ENCODE measurements at regions not wholly inside any gene's neighbourhood (a gene's known extent, or its start where the extent isn't known, plus 50 kb on each side); places are given as distances from the start of the nearest gene placed in this dataset.

DNA sequence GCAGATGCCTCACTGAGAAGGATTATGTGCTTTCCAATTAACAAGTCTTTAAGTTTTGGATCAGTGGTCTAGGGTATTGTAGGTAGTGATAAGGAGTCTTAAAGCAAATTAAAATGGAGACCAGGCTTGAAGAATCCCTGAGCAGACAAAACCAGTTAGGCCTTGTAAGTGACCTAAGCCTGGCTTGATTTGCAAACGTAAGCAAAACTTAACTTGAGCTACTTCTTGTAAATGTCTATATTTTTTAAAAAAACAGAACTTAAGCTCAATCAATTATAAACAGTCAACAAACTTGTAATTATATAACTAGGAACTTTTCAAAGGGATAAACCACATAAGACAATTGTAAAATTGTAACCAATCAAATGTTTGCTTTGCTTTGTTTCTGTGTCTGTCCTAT is 72.7 kb upstream of the NALF2 start:
- TF ChIP-seq EP300 (IDR thresholded peaks at IDR 0.05; ENCODE audit: borderline replicate concordance) (no peak), YY1 (IDR thresholded peaks at IDR 0.05; ENCODE audit: low read depth) (no peak), EGR1 (IDR thresholded peaks at IDR 0.05) (no peak), TAF1 (IDR thresholded peaks at IDR 0.05; ENCODE audit: low read depth) (no peak), RAD21 (IDR thresholded peaks at IDR 0.05; ENCODE audit: low read depth) (no peak), NFIC (IDR thresholded peaks at IDR 0.05) (no peak), CEBPB (IDR thresholded peaks at IDR 0.05) (no peak), CREB1 (IDR thresholded peaks at IDR 0.05; ENCODE audit: low read depth) (no peak), TCF12 (IDR thresholded peaks at IDR 0.05; ENCODE audit: low read depth) (no peak), FOXM1 (IDR thresholded peaks at IDR 0.05; ENCODE audit: borderline replicate concordance, low read depth) (no peak)
- TF ChIP-seq, protein P1, sequence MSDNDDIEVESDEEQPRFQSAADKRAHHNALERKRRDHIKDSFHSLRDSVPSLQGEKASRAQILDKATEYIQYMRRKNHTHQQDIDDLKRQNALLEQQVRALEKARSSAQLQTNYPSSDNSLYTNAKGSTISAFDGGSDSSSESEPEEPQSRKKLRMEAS (IDR thresholded peaks at IDR 0.05), result no peak
- TF ChIP-seq, protein P2, sequence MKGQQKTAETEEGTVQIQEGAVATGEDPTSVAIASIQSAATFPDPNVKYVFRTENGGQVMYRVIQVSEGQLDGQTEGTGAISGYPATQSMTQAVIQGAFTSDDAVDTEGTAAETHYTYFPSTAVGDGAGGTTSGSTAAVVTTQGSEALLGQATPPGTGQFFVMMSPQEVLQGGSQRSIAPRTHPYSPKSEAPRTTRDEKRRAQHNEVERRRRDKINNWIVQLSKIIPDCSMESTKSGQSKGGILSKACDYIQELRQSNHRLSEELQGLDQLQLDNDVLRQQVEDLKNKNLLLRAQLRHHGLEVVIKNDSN (IDR thresholded peaks at IDR 0.05), result no peak
- TF ChIP-seq, protein P3, sequence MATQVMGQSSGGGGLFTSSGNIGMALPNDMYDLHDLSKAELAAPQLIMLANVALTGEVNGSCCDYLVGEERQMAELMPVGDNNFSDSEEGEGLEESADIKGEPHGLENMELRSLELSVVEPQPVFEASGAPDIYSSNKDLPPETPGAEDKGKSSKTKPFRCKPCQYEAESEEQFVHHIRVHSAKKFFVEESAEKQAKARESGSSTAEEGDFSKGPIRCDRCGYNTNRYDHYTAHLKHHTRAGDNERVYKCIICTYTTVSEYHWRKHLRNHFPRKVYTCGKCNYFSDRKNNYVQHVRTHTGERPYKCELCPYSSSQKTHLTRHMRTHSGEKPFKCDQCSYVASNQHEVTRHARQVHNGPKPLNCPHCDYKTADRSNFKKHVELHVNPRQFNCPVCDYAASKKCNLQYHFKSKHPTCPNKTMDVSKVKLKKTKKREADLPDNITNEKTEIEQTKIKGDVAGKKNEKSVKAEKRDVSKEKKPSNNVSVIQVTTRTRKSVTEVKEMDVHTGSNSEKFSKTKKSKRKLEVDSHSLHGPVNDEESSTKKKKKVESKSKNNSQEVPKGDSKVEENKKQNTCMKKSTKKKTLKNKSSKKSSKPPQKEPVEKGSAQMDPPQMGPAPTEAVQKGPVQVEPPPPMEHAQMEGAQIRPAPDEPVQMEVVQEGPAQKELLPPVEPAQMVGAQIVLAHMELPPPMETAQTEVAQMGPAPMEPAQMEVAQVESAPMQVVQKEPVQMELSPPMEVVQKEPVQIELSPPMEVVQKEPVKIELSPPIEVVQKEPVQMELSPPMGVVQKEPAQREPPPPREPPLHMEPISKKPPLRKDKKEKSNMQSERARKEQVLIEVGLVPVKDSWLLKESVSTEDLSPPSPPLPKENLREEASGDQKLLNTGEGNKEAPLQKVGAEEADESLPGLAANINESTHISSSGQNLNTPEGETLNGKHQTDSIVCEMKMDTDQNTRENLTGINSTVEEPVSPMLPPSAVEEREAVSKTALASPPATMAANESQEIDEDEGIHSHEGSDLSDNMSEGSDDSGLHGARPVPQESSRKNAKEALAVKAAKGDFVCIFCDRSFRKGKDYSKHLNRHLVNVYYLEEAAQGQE (IDR thresholded peaks at IDR 0.05; ENCODE audit: low read depth), result no peak

DNA sequence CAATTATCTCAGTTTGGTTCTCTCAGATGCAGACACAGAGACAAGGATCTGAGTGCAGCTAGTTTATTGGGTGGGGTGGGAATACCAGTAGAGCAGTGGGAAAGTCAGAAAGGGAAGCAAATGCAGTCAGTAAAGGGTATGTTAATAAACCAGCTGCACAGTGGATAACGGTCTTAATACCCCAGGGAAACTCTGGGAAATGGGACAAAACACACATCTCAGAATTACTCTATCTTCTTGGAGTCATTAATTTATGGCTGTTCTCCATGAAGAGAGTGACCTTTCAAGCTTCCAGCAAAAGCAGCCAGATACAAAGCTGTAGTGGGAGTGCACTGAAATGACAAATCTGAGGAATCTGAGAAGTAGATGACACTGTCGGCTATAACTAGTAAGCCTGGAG is 73.3 kb upstream of the NALF2 start:
- TF ChIP-seq YY1 (IDR thresholded peaks at IDR 0.05; ENCODE audit: low read depth), result no peak
- no peak for TF ChIP-seq ZBTB7A (IDR thresholded peaks at IDR 0.05; ENCODE audit: low read depth)
- no peak for TF ChIP-seq TEAD4 (IDR thresholded peaks at IDR 0.05)
- TF ChIP-seq EGR1 (IDR thresholded peaks at IDR 0.05), result no peak
- no peak for TF ChIP-seq CEBPB (IDR thresholded peaks at IDR 0.05)
- TF ChIP-seq, protein P1 (IDR thresholded peaks at IDR 0.05), result no peak

DNA sequence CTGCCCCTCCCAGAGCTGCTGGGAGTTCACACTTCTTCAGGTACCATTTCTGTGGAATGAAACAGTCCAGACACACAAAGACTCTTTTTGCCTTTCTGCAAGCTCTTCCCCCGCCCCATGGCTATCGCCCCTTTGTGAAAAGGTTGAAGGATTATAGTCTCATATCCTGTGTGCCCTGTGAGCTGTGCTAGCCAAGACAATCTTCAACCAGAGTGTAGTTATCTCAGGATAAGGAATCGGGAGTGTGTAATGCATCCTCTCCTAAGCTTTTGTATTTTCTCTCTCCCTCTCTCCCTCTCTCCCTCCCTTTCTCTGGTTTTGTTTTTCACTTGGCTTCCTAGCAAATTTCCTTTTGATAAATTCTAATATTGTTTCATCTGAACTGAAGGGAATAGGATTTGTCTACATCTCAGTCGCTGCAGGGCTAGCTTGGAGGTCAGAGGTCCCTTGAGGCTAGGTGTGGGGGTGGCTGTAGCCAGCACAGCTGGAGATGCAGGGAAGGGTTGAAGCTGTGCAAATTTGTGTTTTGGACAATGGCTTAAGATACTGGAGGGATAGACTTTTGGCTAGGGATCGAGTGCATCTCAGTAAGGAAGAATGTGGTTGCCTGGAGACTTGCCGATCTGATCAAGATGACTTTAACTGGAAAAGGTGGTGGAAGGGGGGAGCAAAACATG is 74.6 kb upstream of the NALF2 start:
- TF ChIP-seq NFIC (IDR thresholded peaks at IDR 0.05) (no peak), RAD21 (IDR thresholded peaks at IDR 0.05; ENCODE audit: low read depth) (no peak), CEBPB (IDR thresholded peaks at IDR 0.05) (no peak), TCF12 (IDR thresholded peaks at IDR 0.05; ENCODE audit: low read depth) (no peak), EP300 (IDR thresholded peaks at IDR 0.05; ENCODE audit: borderline replicate concordance) (no peak), CREB1 (IDR thresholded peaks at IDR 0.05; ENCODE audit: low read depth) (no peak), TEAD4 (IDR thresholded peaks at IDR 0.05) (no peak), YY1 (IDR thresholded peaks at IDR 0.05; ENCODE audit: low read depth) (no peak)
- TF ChIP-seq, protein P1 (IDR thresholded peaks at IDR 0.05), result no peak
- TF ChIP-seq, protein P2 (IDR thresholded peaks at IDR 0.05), result no peak
- TF ChIP-seq, protein P3 (IDR thresholded peaks at IDR 0.05; ENCODE audit: low read depth), result no peak

DNA sequence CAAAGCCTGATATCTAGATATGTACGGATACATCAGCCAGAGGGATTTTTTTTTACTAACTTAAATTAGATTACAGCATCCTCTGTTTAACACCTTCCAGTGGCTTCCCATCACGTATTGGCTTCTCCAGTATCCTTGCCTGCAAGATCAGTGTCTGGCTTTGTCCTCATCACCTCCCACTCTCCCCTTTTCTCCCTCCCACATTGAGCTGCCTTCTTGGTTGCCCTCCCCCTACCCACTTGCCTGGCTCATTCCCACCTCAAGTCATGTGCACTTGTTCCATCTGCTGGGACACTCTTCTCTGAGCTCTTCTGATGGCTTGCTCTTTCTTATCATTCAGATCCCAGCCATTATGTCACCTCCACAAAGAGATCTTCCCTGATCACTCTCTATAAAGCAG is 75.9 kb upstream of the NALF2 start:
- no peak for TF ChIP-seq ZBTB7A (IDR thresholded peaks at IDR 0.05; ENCODE audit: low read depth)
- TF ChIP-seq, protein P2 (IDR thresholded peaks at IDR 0.05), result no peak
- TF ChIP-seq TEAD4 (IDR thresholded peaks at IDR 0.05), result no peak
- TF ChIP-seq CEBPB (IDR thresholded peaks at IDR 0.05), result no peak
- TF ChIP-seq EP300 (IDR thresholded peaks at IDR 0.05; ENCODE audit: borderline replicate concordance), result no peak
- TF ChIP-seq, protein P3 (IDR thresholded peaks at IDR 0.05; ENCODE audit: low read depth), result no peak
- no peak for TF ChIP-seq RAD21 (IDR thresholded peaks at IDR 0.05; ENCODE audit: low read depth)
- no peak for TF ChIP-seq NFIC (IDR thresholded peaks at IDR 0.05)
- no peak for TF ChIP-seq TAF1 (IDR thresholded peaks at IDR 0.05; ENCODE audit: low read depth)
- no peak for TF ChIP-seq YY1 (IDR thresholded peaks at IDR 0.05; ENCODE audit: low read depth)
- TF ChIP-seq EGR1 (IDR thresholded peaks at IDR 0.05), result no peak
- no peak for TF ChIP-seq CREB1 (IDR thresholded peaks at IDR 0.05; ENCODE audit: low read depth)
- TF ChIP-seq, protein P1 (IDR thresholded peaks at IDR 0.05), result no peak
- TF ChIP-seq TCF12 (IDR thresholded peaks at IDR 0.05; ENCODE audit: low read depth), result no peak

Measured in Ishikawa (cell line).